ENCODE measurements at regions not wholly inside any gene's neighbourhood (a gene's known extent, or its start where the extent isn't known, plus 50 kb on each side); places are given as distances from the start of the nearest gene placed in this dataset.

- TF ChIP-seq CTCF (IDR thresholded peaks at IDR 0.05; ENCODE audit: low read depth, low read length, missing control alignments) = no peak
- no peak overlapping the region for H3K4me3 ChIP-seq (replicated peaks; ENCODE audit: low read depth, low read length)
Observed at GRCh38 chr15:97729270-97729669, 231.2 kb upstream of the ARRDC4 start.

GRCh38 chr15:97730315-97730714 lies 230.2 kb upstream of the ARRDC4 start:
- DNase-seq (ENCODE audit: extremely low read depth, low read depth) = no peak
- no peak overlapping the region for H3K4me3 ChIP-seq (replicated peaks; ENCODE audit: low read depth, low read length)
- no peak for TF ChIP-seq CTCF (IDR thresholded peaks at IDR 0.05; ENCODE audit: low read depth, low read length, missing control alignments)

More at GRCh38 chr15:97729270-97729669, 231.2 kb upstream of the ARRDC4 start:
- no peak for DNase-seq (ENCODE audit: extremely low read depth, low read depth)

GRCh38 chr15:97731859-97732258 lies 228.6 kb upstream of the ARRDC4 start:
- H3K4me3 ChIP-seq (replicated peaks; ENCODE audit: low read depth, low read length) = no peak overlapping the region
- no peak for DNase-seq (ENCODE audit: extremely low read depth, low read depth)
- TF ChIP-seq CTCF (IDR thresholded peaks at IDR 0.05; ENCODE audit: low read depth, low read length, missing control alignments) = no peak

GRCh38 chr15:97733373-97733772 lies 227.1 kb upstream of the ARRDC4 start:
- no peak for DNase-seq (ENCODE audit: extremely low read depth, low read depth)
- no peak for TF ChIP-seq CTCF (IDR thresholded peaks at IDR 0.05; ENCODE audit: low read depth, low read length, missing control alignments)
- H3K4me3 ChIP-seq (replicated peaks; ENCODE audit: low read depth, low read length) = no peak overlapping the region

DNA sequence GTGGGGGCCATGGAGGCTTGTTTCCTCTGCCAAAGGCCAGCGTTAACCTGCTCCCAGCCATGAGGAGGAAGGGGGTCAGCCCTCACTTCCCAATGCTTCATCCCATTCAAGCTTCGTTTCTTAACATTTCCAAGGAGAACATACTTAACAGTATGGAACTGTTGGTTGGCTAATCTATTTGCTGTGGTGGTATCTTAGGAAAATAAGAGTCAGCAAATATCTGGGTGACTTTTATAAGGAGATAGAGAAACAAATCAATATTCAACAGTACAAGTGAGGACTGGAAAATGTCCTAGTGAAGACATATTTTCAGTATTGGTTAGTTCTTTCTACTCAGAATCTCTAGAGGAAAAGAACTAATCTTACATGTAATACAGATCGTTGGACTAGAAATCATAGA lies 223.8 kb upstream of the ARRDC4 start:
- TF ChIP-seq CTCF (IDR thresholded peaks at IDR 0.05; ENCODE audit: low read depth, low read length, missing control alignments) = no peak
- no peak overlapping the region for H3K4me3 ChIP-seq (replicated peaks; ENCODE audit: low read depth, low read length)
- no peak for DNase-seq (ENCODE audit: extremely low read depth, low read depth)

- H3K4me3 ChIP-seq (replicated peaks; ENCODE audit: low read depth, low read length) = no peak overlapping the region
- peak; percentile 0 for DNase-seq (ENCODE audit: extremely low read depth, low read depth)
- TF ChIP-seq CTCF (IDR thresholded peaks at IDR 0.05; ENCODE audit: low read depth, low read length, missing control alignments) = peak; percentile 60
Observed at GRCh38 chr15:97745481-97746071, 214.9 kb upstream of the ARRDC4 start.

DNA sequence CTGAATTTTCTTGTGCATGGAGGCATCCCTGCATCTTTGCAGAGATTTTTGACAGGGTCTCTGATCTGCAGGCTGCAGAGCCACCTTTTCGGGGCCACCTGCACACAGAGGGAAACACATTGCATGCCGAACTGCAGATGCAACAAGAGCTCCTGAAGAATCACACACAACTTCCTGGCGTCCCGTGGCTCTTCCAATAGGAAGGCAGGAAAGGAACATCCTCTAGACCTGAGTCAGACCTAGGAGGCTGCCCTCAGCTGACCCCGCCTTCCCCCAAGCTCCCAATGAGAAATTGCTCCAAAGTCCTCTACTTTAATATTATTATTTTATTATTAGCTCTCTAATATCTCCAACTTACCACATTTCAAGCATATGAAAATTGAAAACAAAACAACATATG lies 213.2 kb upstream of the ARRDC4 start:
- TF ChIP-seq CTCF (IDR thresholded peaks at IDR 0.05; ENCODE audit: low read depth, low read length, missing control alignments) = no peak
- no peak for DNase-seq (ENCODE audit: extremely low read depth, low read depth)
- H3K4me3 ChIP-seq (replicated peaks; ENCODE audit: low read depth, low read length) = no peak overlapping the region

Measured in HFF-Myc (cell line).